Endothelial cell of umbilical vein (primary cell): ENCODE measurements at regions not wholly inside any gene's neighbourhood (a gene's known extent, or its start where the extent isn't known, plus 50 kb on each side); places are given as distances from the start of the nearest gene placed in this dataset.

Experiments
- BruUV-seq: library from RNA; stranded (reverse); fragments of 400-500 nt; replicated peaks from 2 replicates; lab custom pipeline; 2021; lab: Mats Ljungman, UMichigan
- CTCF ChIA-PET: fragments of 300-600, 350-600 bp; sonication (Branson Sonifier 250); formaldehyde crosslinking; loops from one replicate; lab custom pipeline; 2021; ENCODE audit warnings: antibody characterized with exemption, inconsistent platforms; lab: Charles Lee
- POLR2A ChIA-PET: fragments of 300-600, 350-600 bp; sonication (Branson Sonifier 250); formaldehyde crosslinking; loops from one replicate; lab custom pipeline; 2021; ENCODE audit warnings: antibody characterized with exemption, inconsistent platforms; lab: Charles Lee
- DNase-seq: peaks from one replicate; pipeline ENCODE4 v3.0.0-alpha.2; 2011; ENCODE audit warnings: low read depth, low spot score
- FAIRE-seq: peaks from 2 replicates; lab custom pipeline; 2011; peaks lifted over from hg19 to GRCh38; lab: Jason Lieb, UNC
- H2AFZ ChIP-seq: 2 replicates; pipeline ENCODE4 v1.6.0; 2012; ENCODE audit warnings: low read depth, low read length, control low read depth, inconsistent platforms
- H3K27ac ChIP-seq: 2 replicates; pipeline ENCODE4 v1.5.1; 2011; ENCODE audit warnings: low read depth, mild to moderate bottlenecking, control low read depth, low read length, moderate library complexity; ENCODE audit not compliant: insufficient read depth
- H3K27me3 ChIP-seq, 2 experiments: 2 replicates each; pipeline versions ENCODE4 v1.6.0 to v1.6.1; 2011; ENCODE audit warnings: low read length in 2 of 2, mixed read lengths in 1 of 2; ENCODE audit not compliant: control insufficient read depth in 2 of 2, insufficient read depth in 2 of 2
- H3K36me3 ChIP-seq, 2 experiments: 2 replicates in 1 of 2; 3 replicates in 1 of 2; pipeline ENCODE4 v1.5.1; 2011; ENCODE audit warnings: low read length in 2 of 2, mild to moderate bottlenecking in 1 of 2, moderate library complexity in 1 of 2; ENCODE audit not compliant: control insufficient read depth in 2 of 2, insufficient read depth in 2 of 2; ENCODE audit errors: extremely low read depth in 1 of 2
- H3K4me1 ChIP-seq: 3 replicates; pipeline ENCODE4 v1.5.1; 2011; ENCODE audit warnings: mild to moderate bottlenecking, low read length; ENCODE audit not compliant: control insufficient read depth, insufficient read depth; ENCODE audit errors: extremely low read depth
- H3K4me2 ChIP-seq: 2 replicates; pipeline ENCODE4 v1.6.1; 2011; ENCODE audit warnings: low read length, control low read depth, mixed read lengths; ENCODE audit not compliant: insufficient read depth
- H3K4me3 ChIP-seq, 3 experiments: fragments of 200-600 bp in 1 of 3; sonication (generic), shearing (Covaris generic) in 1 of 3; replicated peaks in 1 of 3; 2 replicates each; pipeline ENCODE4 v1.5.1; 2011 to 2016; ENCODE audit warnings: control low read depth in 3 of 3, low read length in 3 of 3, mild to moderate bottlenecking in 2 of 3, inconsistent platforms in 1 of 3, low read depth in 1 of 3, moderate library complexity in 1 of 3; ENCODE audit not compliant: insufficient read depth in 1 of 3
- H3K79me2 ChIP-seq: 2 replicates; pipeline ENCODE4 v1.6.0; 2012; ENCODE audit warnings: low read length, inconsistent platforms; ENCODE audit not compliant: control insufficient read depth, insufficient read depth
- H3K9ac ChIP-seq: replicated peaks from 2 replicates; pipeline ENCODE3; 2011; ENCODE audit warnings: low read length, control low read depth; ENCODE audit not compliant: insufficient read depth; ENCODE audit errors: extremely low read depth
- H3K9me1 ChIP-seq: replicated peaks from 3 replicates; pipeline ENCODE4 v1.6.0; 2011; ENCODE audit warnings: mild to moderate bottlenecking, low read length; ENCODE audit not compliant: control insufficient read depth, insufficient read depth; ENCODE audit errors: extremely low read depth
- H3K9me3 ChIP-seq: replicated peaks from 2 replicates; pipeline ENCODE4 v1.5.1; 2012; ENCODE audit warnings: low read length, inconsistent platforms; ENCODE audit not compliant: control insufficient read depth, insufficient read depth
- H4K20me1 ChIP-seq: replicated peaks from 2 replicates; pipeline ENCODE3; 2011; ENCODE audit warnings: mild to moderate bottlenecking, low read length; ENCODE audit not compliant: control insufficient read depth, insufficient read depth; ENCODE audit errors: extremely low read depth
- EZH2 ChIP-seq: IDR thresholded peaks from 2 replicates; pipeline ENCODE4 v1.6.1; 2012; ENCODE audit warnings: borderline replicate concordance, low read depth, mild to moderate bottlenecking, moderate library complexity, low read length, inconsistent platforms; ENCODE audit not compliant: severe bottlenecking
- FOS ChIP-seq: IDR thresholded peaks from 2 replicates; pipeline ENCODE4 v1.6.1; 2011; ENCODE audit warnings: mild to moderate bottlenecking, low read length, moderate library complexity, borderline replicate concordance; ENCODE audit not compliant: insufficient read depth
- GATA2 ChIP-seq: IDR thresholded peaks from 2 replicates; pipeline ENCODE4 v1.7.0; 2011; ENCODE audit warnings: low read depth, mild to moderate bottlenecking, moderate library complexity, mixed read lengths, low read length; ENCODE audit not compliant: insufficient read length, insufficient read depth
- JUN ChIP-seq: IDR thresholded peaks from 2 replicates; pipeline ENCODE4 v1.6.1; 2011; ENCODE audit warnings: borderline replicate concordance, low read depth; ENCODE audit not compliant: insufficient read length, insufficient read depth
- MYC ChIP-seq: IDR thresholded peaks from one replicate; pipeline ENCODE4 v1.6.1; 2011; ENCODE audit warnings: mild to moderate bottlenecking, low read depth, low read length
- POLR2A ChIP-seq: IDR thresholded peaks from 2 replicates; pipeline ENCODE4 v1.6.1; 2012; ENCODE audit warnings: low read depth, mild to moderate bottlenecking, control low read depth, low read length
- POLR2AphosphoS5 ChIP-seq: IDR thresholded peaks from 2 replicates; pipeline ENCODE4 v1.6.1; 2012; ENCODE audit warnings: low read depth, mild to moderate bottlenecking, control low read depth, low read length, moderate library complexity; ENCODE audit not compliant: insufficient read depth
- dilution Hi-C: fragments of 300-500 bp; cut with MboI; formaldehyde crosslinking; loops from one replicate; pipeline ENCODE4 v1.15.0; 2019; ENCODE audit warnings: low sequenced_read_pairs; ENCODE audit not compliant: extremely low pct_ligation_motif_present
- intact Hi-C: fragments of 100-400 bp; cut with micrococcal nuclease; formaldehyde crosslinking; loops from one replicate; pipeline ENCODE4 v1.10.0; 2022
- TF ChIP-seq, protein P1 (sequence below), 2 donors: IDR thresholded peaks; 1 replicate in 1 of 2; 2 replicates in 1 of 2; pipeline ENCODE4 v1.5.1; 2011; ENCODE audit warnings: low read length in 2 of 2, mild to moderate bottlenecking in 2 of 2, moderate library complexity in 2 of 2, control low read depth in 1 of 2, inconsistent platforms in 1 of 2, low read depth in 1 of 2; ENCODE audit not compliant: insufficient read depth in 1 of 2; ENCODE audit errors: extremely low read depth in 1 of 2
- TF ChIP-seq, protein P2 (sequence below): IDR thresholded peaks from 2 replicates; pipeline ENCODE4 v1.6.1; 2011; ENCODE audit not compliant: insufficient read depth, insufficient read length

DNA sequence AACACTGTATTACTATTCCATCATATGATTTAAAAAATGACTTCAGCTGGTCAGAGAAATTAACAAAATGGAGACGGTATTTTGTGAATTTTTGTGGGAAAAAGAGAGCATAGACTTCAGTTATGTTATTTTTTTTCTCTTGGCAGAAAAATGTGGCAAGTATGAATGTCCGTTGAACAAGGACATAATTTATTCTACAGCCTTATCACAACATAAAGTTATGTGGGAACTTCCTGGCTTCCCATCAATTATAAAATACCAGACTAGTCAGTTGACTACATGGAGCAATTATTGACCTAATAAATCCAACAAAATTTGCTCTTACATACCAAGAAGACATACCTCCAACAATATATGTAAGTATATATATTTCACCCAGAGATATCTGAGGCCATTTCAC, 88.6 kb upstream of the PPP1R3A start:
- peak; percentile 56 for DNase-seq
- H2AFZ ChIP-seq, result no peak overlapping the region
- no peaks in the 10 kb centered on the region for H3K4me1 ChIP-seq
- intact Hi-C loops (no loop called here), dilution Hi-C loops (no loop called here)
- H3K79me2 ChIP-seq, result no peaks in the 10 kb centered on the region
- H3K36me3 ChIP-seq, result no peaks in the 10 kb centered on the region
- POLR2A ChIA-PET, result no interaction called here
- H3K27me3 ChIP-seq, result peaks cover 0 to 2% of the 10 kb centered on the region in 2 experiments
- FAIRE-seq, result no peak
- no peak overlapping the region for H3K4me2 ChIP-seq
- no TSS peak for BruUV-seq
- no peak overlapping the region for H3K27ac ChIP-seq
- no peaks in the 10 kb centered on the region for H3K9me1 ChIP-seq
- no peak overlapping the region for H3K9ac ChIP-seq
- TF ChIP-seq, protein P1, sequence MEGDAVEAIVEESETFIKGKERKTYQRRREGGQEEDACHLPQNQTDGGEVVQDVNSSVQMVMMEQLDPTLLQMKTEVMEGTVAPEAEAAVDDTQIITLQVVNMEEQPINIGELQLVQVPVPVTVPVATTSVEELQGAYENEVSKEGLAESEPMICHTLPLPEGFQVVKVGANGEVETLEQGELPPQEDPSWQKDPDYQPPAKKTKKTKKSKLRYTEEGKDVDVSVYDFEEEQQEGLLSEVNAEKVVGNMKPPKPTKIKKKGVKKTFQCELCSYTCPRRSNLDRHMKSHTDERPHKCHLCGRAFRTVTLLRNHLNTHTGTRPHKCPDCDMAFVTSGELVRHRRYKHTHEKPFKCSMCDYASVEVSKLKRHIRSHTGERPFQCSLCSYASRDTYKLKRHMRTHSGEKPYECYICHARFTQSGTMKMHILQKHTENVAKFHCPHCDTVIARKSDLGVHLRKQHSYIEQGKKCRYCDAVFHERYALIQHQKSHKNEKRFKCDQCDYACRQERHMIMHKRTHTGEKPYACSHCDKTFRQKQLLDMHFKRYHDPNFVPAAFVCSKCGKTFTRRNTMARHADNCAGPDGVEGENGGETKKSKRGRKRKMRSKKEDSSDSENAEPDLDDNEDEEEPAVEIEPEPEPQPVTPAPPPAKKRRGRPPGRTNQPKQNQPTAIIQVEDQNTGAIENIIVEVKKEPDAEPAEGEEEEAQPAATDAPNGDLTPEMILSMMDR (IDR thresholded peaks at IDR 0.05; ENCODE audit: extremely low read depth in 1 of 2, insufficient read depth in 1 of 2, low read depth in 1 of 2, low read length in 2 of 2), result no peak
- TF ChIP-seq GATA2, result no peak
- no peak for TF ChIP-seq FOS
- TF ChIP-seq EZH2, result no peak
- TF ChIP-seq MYC, result no peak
- TF ChIP-seq POLR2AphosphoS5, result no peak
- TF ChIP-seq POLR2A, result no peak
- TF ChIP-seq, protein P2, sequence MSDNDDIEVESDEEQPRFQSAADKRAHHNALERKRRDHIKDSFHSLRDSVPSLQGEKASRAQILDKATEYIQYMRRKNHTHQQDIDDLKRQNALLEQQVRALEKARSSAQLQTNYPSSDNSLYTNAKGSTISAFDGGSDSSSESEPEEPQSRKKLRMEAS, result no peak
- no peak for TF ChIP-seq JUN
- CTCF ChIA-PET, result no interaction called here
- no peak overlapping the region for H3K4me3 ChIP-seq
- no peaks in the 10 kb centered on the region for H4K20me1 ChIP-seq
- H3K9me3 ChIP-seq, result no peaks in the 10 kb centered on the region
